Neural cell (in vitro differentiated cells): ENCODE measurements at regions not wholly inside any gene's neighbourhood (a gene's known extent, or its start where the extent isn't known, plus 50 kb on each side); places are given as distances from the start of the nearest gene placed in this dataset.

Experiments used
- CTCF ChIP-seq: fragments of 450-650 bp; IDR thresholded peaks from 2 replicates; pipeline ENCODE4 v1.5.1; 2014; ENCODE audit warnings: antibody characterized with exemption, mild to moderate bottlenecking, moderate library complexity; ENCODE audit not compliant: poor library complexity, severe bottlenecking
- REST ChIP-seq: IDR thresholded peaks from 2 replicates; pipeline ENCODE4 v1.6.1; 2012; ENCODE audit warnings: borderline replicate concordance

GRCh38 chr20:16215041-16215440 lies 358.2 kb downstream of the KIF16B start:
- no peak for TF ChIP-seq CTCF
- TF ChIP-seq REST: no peak
